ENCODE measurements at regions not wholly inside any gene's neighbourhood (a gene's known extent, or its start where the extent isn't known, plus 50 kb on each side); places are given as distances from the start of the nearest gene placed in this dataset.

- Histone ChIP-seq H3K4me3 (ENCODE audit: low read depth, low read length) (no peak overlapping the region), H3K27me3 (ENCODE audit: control insufficient read depth, insufficient read depth, low read length) (no peaks in the 10 kb centered on the region), H3K36me3 (ENCODE audit: control insufficient read depth, insufficient read depth, low read length) (no peaks in the 10 kb centered on the region)
- no peak for TF ChIP-seq CTCF (IDR thresholded peaks at IDR 0.05; ENCODE audit: insufficient read depth, low read length, severe bottlenecking)
- no peak for FAIRE-seq
- no peak for DNase-seq (ENCODE audit: low read depth)
Measured at GRCh38 chr13:106874323-106874722, 306.4 kb upstream of the ARGLU1 start.

DNA sequence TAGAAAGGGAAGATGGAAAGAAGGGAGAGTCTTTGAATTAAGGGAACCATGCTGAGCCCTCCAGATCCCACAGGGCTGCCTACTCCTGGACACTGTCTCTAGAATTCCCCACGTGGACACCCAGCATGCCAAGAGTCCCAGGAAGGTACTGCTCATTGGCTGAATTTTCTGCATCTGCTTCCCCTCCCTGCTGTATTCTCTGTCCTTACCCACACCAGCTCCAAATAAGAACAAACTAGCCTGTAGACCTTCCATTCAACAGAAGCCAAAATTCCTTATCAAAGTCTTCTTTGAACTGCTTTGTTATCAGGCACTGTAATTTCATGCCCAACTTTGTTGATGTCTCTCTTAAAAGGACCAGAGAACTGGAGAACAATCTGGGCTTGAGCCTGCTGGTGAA, 305.9 kb upstream of the ARGLU1 start:
- H3K27me3 ChIP-seq (ENCODE audit: control insufficient read depth, insufficient read depth, low read length), result no peaks in the 10 kb centered on the region
- DNase-seq (ENCODE audit: low read depth), result no peak
- no peak overlapping the region for H3K4me3 ChIP-seq (ENCODE audit: low read depth, low read length)
- no peak for TF ChIP-seq CTCF (IDR thresholded peaks at IDR 0.05; ENCODE audit: insufficient read depth, low read length, severe bottlenecking)
- H3K36me3 ChIP-seq (ENCODE audit: control insufficient read depth, insufficient read depth, low read length), result no peaks in the 10 kb centered on the region
- FAIRE-seq, result no peak

GRCh38 chr13:106867249-106867648, 299.3 kb upstream of the ARGLU1 start:
- no peak overlapping the region for H3K4me3 ChIP-seq (ENCODE audit: low read depth, low read length)
- FAIRE-seq (no peak), DNase-seq (ENCODE audit: low read depth) (no peak)
- no peak for TF ChIP-seq CTCF (IDR thresholded peaks at IDR 0.05; ENCODE audit: insufficient read depth, low read length, severe bottlenecking)
- H3K36me3 ChIP-seq (ENCODE audit: control insufficient read depth, insufficient read depth, low read length), result no peaks in the 10 kb centered on the region
- H3K27me3 ChIP-seq (ENCODE audit: control insufficient read depth, insufficient read depth, low read length), result no peaks in the 10 kb centered on the region

DNA sequence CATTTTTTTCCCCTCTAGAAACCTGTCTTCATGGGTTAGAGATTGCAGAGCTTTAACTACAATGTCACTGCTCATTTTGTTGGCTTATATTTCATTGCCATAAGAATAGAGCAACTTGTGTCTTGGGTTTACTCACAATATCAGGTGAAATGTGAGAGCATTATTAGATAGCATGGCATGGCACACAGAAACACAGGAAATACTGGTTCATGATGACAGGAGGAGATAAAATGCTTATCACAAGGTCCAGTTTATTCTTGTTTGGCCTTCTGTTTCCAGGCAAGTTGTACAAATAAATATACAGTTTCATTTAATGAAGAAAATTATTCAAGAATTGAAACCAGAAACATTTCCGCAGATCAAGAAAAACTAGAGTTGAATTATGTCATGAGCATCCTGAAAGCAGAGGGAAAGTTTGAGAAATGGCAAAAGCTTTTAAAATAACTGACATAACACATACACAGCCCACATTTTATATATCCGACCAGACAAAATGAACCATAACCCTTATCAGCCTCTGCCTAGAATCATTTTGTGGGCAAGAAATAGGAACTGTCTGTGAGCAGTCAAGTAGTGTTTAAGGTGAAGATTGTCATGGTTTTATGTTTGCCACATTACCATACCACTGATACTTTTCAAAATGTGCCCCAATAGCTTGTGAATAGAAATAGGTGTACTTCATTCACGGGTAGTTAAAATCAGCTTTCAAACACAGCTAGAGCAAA, 297.9 kb upstream of the ARGLU1 start:
- no peak for TF ChIP-seq CTCF (IDR thresholded peaks at IDR 0.05; ENCODE audit: insufficient read depth, low read length, severe bottlenecking)
- FAIRE-seq (no peak), DNase-seq (ENCODE audit: low read depth) (no peak)

GRCh38 chr13:106859533-106859904, 291.6 kb upstream of the ARGLU1 start:
- TF ChIP-seq CTCF (IDR thresholded peaks at IDR 0.05; ENCODE audit: insufficient read depth, low read length, severe bottlenecking), result no peak
- DNase-seq (ENCODE audit: low read depth) (no peak), FAIRE-seq (no peak)
- no peaks in the 10 kb centered on the region for H3K36me3 ChIP-seq (ENCODE audit: control insufficient read depth, insufficient read depth, low read length)
- no peaks in the 10 kb centered on the region for H3K27me3 ChIP-seq (ENCODE audit: control insufficient read depth, insufficient read depth, low read length)
- no peak overlapping the region for H3K4me3 ChIP-seq (ENCODE audit: low read depth, low read length)

More for the DNA sequence above, 297.9 kb upstream of the ARGLU1 start:
- Histone ChIP-seq H3K27me3 (ENCODE audit: control insufficient read depth, insufficient read depth, low read length) (no peaks in the 10 kb centered on the region), H3K36me3 (ENCODE audit: control insufficient read depth, insufficient read depth, low read length) (no peaks in the 10 kb centered on the region), H3K4me3 (ENCODE audit: low read depth, low read length) (no peak overlapping the region)

All from bronchial epithelial cell (primary cell).